CD14-positive monocyte (primary cell): ENCODE measurements at regions not wholly inside any gene's neighbourhood (a gene's known extent, or its start where the extent isn't known, plus 50 kb on each side); places are given as distances from the start of the nearest gene placed in this dataset.

Source experiments
- DNase-seq, 3 donors: peaks; one replicate each; pipeline ENCODE4 v3.0.0-alpha.2; 2011 to 2022
- H2AFZ ChIP-seq: 2 replicates; pipeline ENCODE4 v1.6.0; 2012; ENCODE audit warnings: mild to moderate bottlenecking, low read depth, low read length, inconsistent platforms; ENCODE audit not compliant: insufficient read depth, poor library complexity, severe bottlenecking
- H3K27ac ChIP-seq, 2 donors: 1 replicate in 1 of 2; 2 replicates in 1 of 2; pipeline ENCODE4 v1.5.1; 2012 to 2013; ENCODE audit warnings: low read length in 2 of 2, control low read depth in 1 of 2, inconsistent platforms in 1 of 2, low read depth in 1 of 2, mild to moderate bottlenecking in 1 of 2
- H3K27me3 ChIP-seq, 2 donors: one replicate each; pipeline versions ENCODE4 v1.6.0 to v1.6.1; 2011 to 2013; ENCODE audit warnings: low read length in 2 of 2; ENCODE audit not compliant: control insufficient read depth in 2 of 2, insufficient read depth in 2 of 2
- H3K36me3 ChIP-seq, 2 donors: replicated peaks in 1 of 2; 1 replicate in 1 of 2; 2 replicates in 1 of 2; pipeline versions ENCODE4 v1.5.1 to v1.6.1; 2012 to 2013; ENCODE audit warnings: low read length in 2 of 2, control low read depth in 1 of 2, inconsistent platforms in 1 of 2, mild to moderate bottlenecking in 1 of 2; ENCODE audit not compliant: insufficient read depth in 2 of 2, control insufficient read depth in 1 of 2
- H3K4me1 ChIP-seq, 2 donors: 1 replicate in 1 of 2; 2 replicates in 1 of 2; pipeline versions ENCODE4 v1.5.1 to v1.6.1; 2012 to 2013; ENCODE audit warnings: low read length in 2 of 2, control low read depth in 1 of 2, inconsistent platforms in 1 of 2, mild to moderate bottlenecking in 1 of 2, moderate library complexity in 1 of 2; ENCODE audit not compliant: insufficient read depth in 2 of 2, control insufficient read depth in 1 of 2
- H3K4me2 ChIP-seq: replicated peaks from 2 replicates; pipeline ENCODE3; 2012; ENCODE audit warnings: low read length, moderate library complexity, mild to moderate bottlenecking; ENCODE audit not compliant: poor library complexity, severe bottlenecking; ENCODE audit errors: extremely low read depth
- H3K4me3 ChIP-seq, 3 experiments: fragments of 200-600 bp in 1 of 3; sonication (generic) in 1 of 3; replicated peaks in 1 of 3; 1 replicate in 2 of 3; 2 replicates in 1 of 3; pipeline ENCODE4 v1.5.1; 2011 to 2013; ENCODE audit warnings: low read length in 3 of 3, mild to moderate bottlenecking in 3 of 3, control low read depth in 2 of 3, low read depth in 2 of 3, inconsistent platforms in 1 of 3, moderate library complexity in 1 of 3
- H3K79me2 ChIP-seq: 2 replicates; pipeline ENCODE4 v1.6.0; 2012; ENCODE audit warnings: mild to moderate bottlenecking, control low read depth, inconsistent platforms, low read length, moderate library complexity; ENCODE audit not compliant: insufficient read depth
- H3K9ac ChIP-seq: 2 replicates; pipeline ENCODE4 v1.6.0; 2017; ENCODE audit warnings: low read length, mild to moderate bottlenecking; ENCODE audit not compliant: insufficient read depth, poor library complexity, severe bottlenecking
- H3K9me3 ChIP-seq, 2 donors: replicated peaks in 1 of 2; 1 replicate in 1 of 2; 2 replicates in 1 of 2; pipeline versions ENCODE4 v1.5.1 to v1.6.1; 2012 to 2013; ENCODE audit warnings: low read length in 2 of 2, control low read depth in 1 of 2; ENCODE audit not compliant: control insufficient read depth in 1 of 2, insufficient read depth in 1 of 2
- H4K20me1 ChIP-seq: 2 replicates; pipeline ENCODE4 v1.6.0; 2012; ENCODE audit warnings: mild to moderate bottlenecking, low read length, control low read depth, moderate library complexity; ENCODE audit not compliant: insufficient read depth
- H3K27ac Mint-ChIP-seq, 7 donors: one replicate each; pipeline ENCODE4 v1.8.0; 2020; ENCODE audit warnings: mild to moderate bottlenecking in 7 of 7, mixed read lengths in 7 of 7, moderate library complexity in 6 of 7, inconsistent platforms in 2 of 7
- H3K27me3 Mint-ChIP-seq, 3 donors: one replicate each; pipeline ENCODE4 v1.8.0; 2021 to 2022; ENCODE audit warnings: low read depth in 3 of 3, mild to moderate bottlenecking in 3 of 3, mixed read lengths in 3 of 3, moderate library complexity in 3 of 3, inconsistent platforms in 1 of 3
- H3K36me3 Mint-ChIP-seq, 2 donors: one replicate each; pipeline ENCODE4 v1.8.0; 2020; ENCODE audit warnings: mixed read lengths in 2 of 2, inconsistent platforms in 1 of 2, mild to moderate bottlenecking in 1 of 2
- H3K4me1 Mint-ChIP-seq: one replicate; pipeline ENCODE4 v1.8.0; 2020; ENCODE audit warnings: mild to moderate bottlenecking, mixed read lengths
- H3K4me3 Mint-ChIP-seq, 2 donors: one replicate each; pipeline ENCODE4 v1.8.0; 2020; ENCODE audit warnings: mild to moderate bottlenecking in 2 of 2, mixed read lengths in 2 of 2, moderate library complexity in 1 of 2
- H3K9me3 Mint-ChIP-seq, 7 donors: one replicate each; pipeline ENCODE4 v1.8.0; 2020 to 2022; ENCODE audit warnings: mixed read lengths in 7 of 7, mild to moderate bottlenecking in 6 of 7, moderate library complexity in 6 of 7, inconsistent platforms in 2 of 7
- CTCF ChIP-seq: fragments of 200-600 bp; IDR thresholded peaks from one replicate; pipeline ENCODE4 v1.8.0; 2022; ENCODE audit warnings: antibody characterized with exemption, mild to moderate bottlenecking
- WGBS: methylation state at CpG from one replicate; pipeline ENCODE4 v1.1.5; 2013; ENCODE audit warnings: missing lambda C conversion rate; ENCODE audit not compliant: insufficient coverage; 5-methylcytosine and 5-hydroxymethylcytosine counted together
- intact Hi-C, 2 donors: fragments of 100-400 bp; cut with micrococcal nuclease; formaldehyde crosslinking; loops; one replicate each; pipeline versions ENCODE4 v1.15.0 to v1.15.1; 2023

GRCh38 chr1:199463521-199464127 lies 563.9 kb upstream of the NR5A2 start:
- Mint-ChIP-seq H3K27ac (no peak overlapping the region), H3K4me1 (peaks cover 9% of the 10 kb centered on the region), H3K9me3 (peaks cover 0 to 10% (median 6%) of the 10 kb centered on the region in 7 donors), H3K27me3 (peaks cover 0 to 3% (median 2%) of the 10 kb centered on the region in 3 donors), H3K4me3 (no peak overlapping the region), H3K36me3 (no peaks in the 10 kb centered on the region)
- H3K9ac ChIP-seq, result no peak overlapping the region
- no peaks in the 10 kb centered on the region for H3K27me3 ChIP-seq
- H3K4me3 ChIP-seq, result no peak overlapping the region
- intact Hi-C loops, result no loop called here
- no peaks in the 10 kb centered on the region for H3K4me1 ChIP-seq
- no peaks in the 10 kb centered on the region for H3K36me3 ChIP-seq
- no peak overlapping the region for H2AFZ ChIP-seq
- H3K79me2 ChIP-seq, result no peaks in the 10 kb centered on the region
- 100% methylated on average over 1 of the region's 1 CpG for WGBS
- H4K20me1 ChIP-seq, result no peaks in the 10 kb centered on the region
- peaks cover 0 to 7% of the 10 kb centered on the region in 2 donors for H3K9me3 ChIP-seq
- no peak for TF ChIP-seq CTCF
- no peak overlapping the region for H3K4me2 ChIP-seq
- no peak overlapping the region for H3K27ac ChIP-seq
- no peak for DNase-seq

- TF ChIP-seq CTCF, result no peak
- no peak overlapping the region for H3K27ac ChIP-seq
- no peaks in the 10 kb centered on the region for H4K20me1 ChIP-seq
- no peak overlapping the region for H3K9ac ChIP-seq
- DNase-seq, result no peak
- Mint-ChIP-seq H3K4me1 (no peaks in the 10 kb centered on the region), H3K27ac (no peak overlapping the region), H3K36me3 (no peaks in the 10 kb centered on the region), H3K27me3 (no peaks in the 10 kb centered on the region), H3K9me3 (peaks cover 0 to 10% (median 5%) of the 10 kb centered on the region in 7 donors), H3K4me3 (no peak overlapping the region)
- no peaks in the 10 kb centered on the region for H3K27me3 ChIP-seq
- H2AFZ ChIP-seq, result no peak overlapping the region
- WGBS, result 100% methylated on average over 1 of the region's 2 CpGs
- H3K4me2 ChIP-seq, result no peak overlapping the region
- no peaks in the 10 kb centered on the region for H3K4me1 ChIP-seq
- no peaks in the 10 kb centered on the region for H3K79me2 ChIP-seq
- no peak overlapping the region for H3K4me3 ChIP-seq
- no peaks in the 10 kb centered on the region for H3K36me3 ChIP-seq
- H3K9me3 ChIP-seq, result peaks cover 0 to 7% of the 10 kb centered on the region in 2 donors
- intact Hi-C loops, result no loop called here
These were observed 560.5 kb upstream of the NR5A2 start for GRCh38 chr1:199466961-199467360.
